GM12891 (cell line): ENCODE measurements at regions not wholly inside any gene's neighbourhood (a gene's known extent, or its start where the extent isn't known, plus 50 kb on each side); places are given as distances from the start of the nearest gene placed in this dataset.

Experiments used
- POLR2A ChIP-seq: IDR thresholded peaks from 2 replicates; pipeline ENCODE4 v1.6.1; 2011; ENCODE audit warnings: low read depth, low read length, control low read depth
- POLR2AphosphoS5 ChIP-seq: IDR thresholded peaks from 2 replicates; pipeline ENCODE4 v1.6.1; 2011; ENCODE audit warnings: low read depth, low read length, control low read depth
- POU2F2 ChIP-seq: IDR thresholded peaks from 2 replicates; pipeline ENCODE4 v1.6.1; 2011; ENCODE audit warnings: low read depth, mild to moderate bottlenecking, control low read depth, low read length, moderate library complexity
- SPI1 ChIP-seq: IDR thresholded peaks from 2 replicates; pipeline ENCODE4 v1.6.1; 2011; ENCODE audit warnings: low read depth, low read length, control low read depth
- TAF1 ChIP-seq: IDR thresholded peaks from 2 replicates; pipeline ENCODE4 v1.6.1; 2011; ENCODE audit warnings: low read depth, low read length, control low read depth

GRCh38 chr5:110092955-110093785 is 403.4 kb downstream of the MAN2A1 start:
- no peak for TF ChIP-seq POLR2A
- no peak for TF ChIP-seq SPI1
- no peak for TF ChIP-seq TAF1
- no peak for TF ChIP-seq POLR2AphosphoS5
- no peak for TF ChIP-seq POU2F2
